ENCODE measurements at regions not wholly inside any gene's neighbourhood (a gene's known extent, or its start where the extent isn't known, plus 50 kb on each side); places are given as distances from the start of the nearest gene placed in this dataset.

DNA sequence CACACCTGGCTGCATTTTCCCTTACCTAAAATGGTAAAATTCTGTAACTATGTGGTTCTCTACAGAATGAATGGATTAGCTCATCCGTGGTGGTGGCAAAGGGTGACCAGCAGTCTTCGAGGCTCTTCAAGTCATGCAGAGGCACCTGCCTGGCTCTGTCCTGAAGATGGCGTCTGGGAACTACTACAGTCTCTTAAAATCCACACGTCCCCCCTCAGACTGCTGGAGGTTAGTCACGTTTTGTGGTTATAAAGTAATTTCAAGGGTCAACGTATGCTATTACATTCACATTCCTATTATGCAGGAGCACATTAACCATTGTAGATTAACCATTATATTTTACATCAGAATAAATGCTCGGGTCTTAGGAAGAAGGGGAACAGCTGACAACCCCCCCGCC lies 616.7 kb downstream of the GALR1 start:
- DNase-seq = no peak

- DNase-seq = no peak
Measured at GRCh38 chr18:77870199-77870598, 620.6 kb downstream of the GALR1 start.

DNA sequence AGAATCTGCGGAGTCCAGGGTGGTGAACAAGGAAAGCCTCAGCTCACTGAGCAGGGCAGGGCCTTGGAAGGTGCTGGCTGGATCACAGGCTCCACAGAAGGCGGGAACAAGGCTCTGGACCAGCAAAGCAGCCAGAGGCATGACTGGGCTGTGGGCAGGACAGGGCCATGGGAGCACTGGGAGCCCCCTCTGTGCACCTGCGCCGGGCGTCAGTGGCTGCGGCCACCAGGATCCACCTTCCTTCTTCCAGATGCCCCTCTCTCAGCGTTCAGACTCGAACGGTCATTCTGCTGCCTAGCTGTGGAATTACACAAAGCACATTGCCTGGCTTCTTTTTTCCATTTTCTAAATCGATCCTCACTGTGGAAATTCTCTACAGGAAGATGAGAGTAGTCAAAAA lies 621.2 kb downstream of the GALR1 start:
- no peak for DNase-seq

- no peak for DNase-seq
Measured at GRCh38 chr18:77872166-77872565, 622.5 kb downstream of the GALR1 start.

DNA sequence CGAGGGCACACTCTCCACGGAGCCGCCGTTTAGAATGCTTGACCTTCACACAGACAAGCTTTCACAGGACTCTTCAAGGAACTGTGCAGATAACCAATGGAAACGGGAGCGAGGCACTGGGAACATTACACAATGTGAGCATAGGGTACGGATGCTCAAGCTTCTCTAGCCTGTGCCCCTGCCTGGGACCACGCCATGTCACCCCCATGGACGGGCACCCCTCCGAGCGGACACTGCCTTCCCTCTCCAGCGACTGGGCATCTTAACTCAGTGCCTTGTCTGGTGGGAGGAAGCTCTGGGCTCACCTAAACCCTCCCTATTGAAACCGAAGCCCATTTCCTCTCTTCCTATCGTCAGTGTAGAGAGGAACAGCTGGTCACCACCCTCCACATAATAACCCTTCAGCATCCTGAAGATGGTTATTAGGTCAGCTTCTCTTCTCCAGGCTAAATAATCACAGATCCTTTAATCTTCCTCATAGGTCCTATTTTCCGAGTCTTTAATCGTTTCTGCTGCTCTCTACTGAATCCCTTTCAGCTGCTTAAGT lies 626.7 kb downstream of the GALR1 start:
- no peak for DNase-seq

DNA sequence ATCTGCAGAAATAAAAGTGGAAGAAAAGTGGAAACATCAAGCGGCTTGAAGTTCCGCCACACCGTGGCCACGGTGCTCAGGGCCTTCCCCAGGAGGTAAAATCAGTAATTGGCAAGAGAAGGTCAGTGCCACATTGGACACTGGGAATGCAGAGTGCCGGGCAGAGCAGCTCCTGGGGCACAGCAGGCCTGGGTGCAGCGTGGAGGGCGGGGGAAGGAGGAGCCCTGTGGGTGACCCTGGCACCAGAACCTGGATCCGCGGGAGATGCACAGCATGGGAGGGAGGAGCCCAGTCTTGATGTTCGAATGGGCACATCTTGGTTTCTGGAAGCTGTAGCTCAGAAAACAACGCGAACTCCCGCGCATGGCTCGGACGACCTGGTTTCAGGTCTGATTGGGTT lies 630.2 kb downstream of the GALR1 start:
- no peak for DNase-seq

- DNase-seq = no peak
Measured at GRCh38 chr18:77884454-77884853, 634.8 kb downstream of the GALR1 start.

DNA sequence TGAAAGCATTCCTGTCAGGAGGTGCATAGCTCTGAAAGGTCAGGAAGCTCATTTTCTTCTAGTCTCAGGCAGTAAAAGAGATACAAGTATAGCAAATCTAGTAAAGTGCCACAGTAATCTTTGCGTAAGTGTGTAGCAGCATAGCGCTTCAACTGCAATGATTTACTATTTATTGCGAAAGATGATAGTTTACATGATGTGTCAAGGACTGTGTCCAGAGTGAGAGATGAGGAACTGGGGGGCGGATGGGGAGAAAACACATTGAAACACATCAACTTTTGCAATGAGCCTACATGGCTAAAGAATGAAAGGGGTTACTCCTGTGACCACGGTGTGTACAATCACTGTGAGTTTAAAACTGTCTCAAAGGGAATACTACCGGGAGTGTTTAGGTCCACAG lies 644.4 kb downstream of the GALR1 start:
- DNase-seq = no peak

GRCh38 chr18:77895250-77895649 lies 645.6 kb downstream of the GALR1 start:
- DNase-seq = no peak

- no peak for DNase-seq
Measured at GRCh38 chr18:77896586-77897252, 647.1 kb downstream of the GALR1 start.

GRCh38 chr18:77897606-77898005 lies 648.0 kb downstream of the GALR1 start:
- no peak for DNase-seq

- DNase-seq = peak; percentile 66
Measured at GRCh38 chr18:77899972-77900754, 650.5 kb downstream of the GALR1 start.

- DNase-seq = no peak
Measured at GRCh38 chr18:77905011-77905410, 655.4 kb downstream of the GALR1 start.

DNA sequence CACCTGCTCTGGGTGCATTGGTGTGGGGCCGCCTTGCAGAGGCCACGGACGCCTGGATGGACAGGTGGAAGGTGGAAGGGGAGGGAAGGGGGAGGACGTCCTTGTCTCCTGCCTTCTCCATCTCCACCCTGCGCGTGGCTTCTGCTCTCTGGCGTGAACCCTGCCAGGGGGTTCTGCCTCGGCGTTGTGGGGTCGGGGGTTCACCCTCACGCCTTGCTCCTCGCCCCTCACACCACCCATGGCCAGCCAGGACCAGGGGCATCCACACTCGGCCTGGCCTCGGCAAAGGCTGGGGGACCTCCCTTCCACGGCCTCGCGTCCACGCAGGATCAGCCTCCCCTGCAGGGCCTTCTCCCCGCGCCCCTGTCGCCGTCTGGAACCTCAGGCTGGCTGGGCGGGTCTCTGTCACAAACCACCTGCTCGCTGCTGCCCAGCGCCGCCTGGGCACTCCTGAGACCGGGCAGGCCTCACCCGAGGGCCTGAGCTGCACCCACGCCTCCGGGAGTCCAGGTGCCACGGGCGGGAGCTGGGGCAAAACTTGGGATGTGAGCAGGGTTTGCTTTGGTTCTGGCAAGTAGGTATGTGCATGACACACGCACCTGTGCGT lies 655.9 kb downstream of the GALR1 start:
- no peak for DNase-seq

GRCh38 chr18:77906103-77906892 lies 656.6 kb downstream of the GALR1 start:
- DNase-seq = no peak

DNA sequence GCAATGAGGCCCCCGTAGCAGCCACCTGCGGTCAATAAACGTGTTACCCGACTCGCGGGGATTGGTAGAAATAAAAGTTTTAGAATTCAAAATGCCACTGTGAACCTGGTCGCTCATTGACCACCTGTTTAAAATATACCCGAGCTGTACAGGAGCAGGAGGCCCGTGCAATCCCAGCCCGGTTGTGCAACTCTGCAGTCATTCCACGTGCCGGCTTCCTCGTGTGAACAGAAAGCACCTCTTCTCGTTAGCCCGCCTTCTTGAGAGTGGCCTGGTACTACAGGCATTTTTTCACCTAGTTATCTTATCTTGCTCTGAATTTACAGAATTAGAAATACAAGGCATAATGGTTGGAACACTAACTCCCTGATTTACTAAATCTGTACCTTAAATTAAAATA lies 660.7 kb downstream of the GALR1 start:
- DNase-seq = no peak

DNA sequence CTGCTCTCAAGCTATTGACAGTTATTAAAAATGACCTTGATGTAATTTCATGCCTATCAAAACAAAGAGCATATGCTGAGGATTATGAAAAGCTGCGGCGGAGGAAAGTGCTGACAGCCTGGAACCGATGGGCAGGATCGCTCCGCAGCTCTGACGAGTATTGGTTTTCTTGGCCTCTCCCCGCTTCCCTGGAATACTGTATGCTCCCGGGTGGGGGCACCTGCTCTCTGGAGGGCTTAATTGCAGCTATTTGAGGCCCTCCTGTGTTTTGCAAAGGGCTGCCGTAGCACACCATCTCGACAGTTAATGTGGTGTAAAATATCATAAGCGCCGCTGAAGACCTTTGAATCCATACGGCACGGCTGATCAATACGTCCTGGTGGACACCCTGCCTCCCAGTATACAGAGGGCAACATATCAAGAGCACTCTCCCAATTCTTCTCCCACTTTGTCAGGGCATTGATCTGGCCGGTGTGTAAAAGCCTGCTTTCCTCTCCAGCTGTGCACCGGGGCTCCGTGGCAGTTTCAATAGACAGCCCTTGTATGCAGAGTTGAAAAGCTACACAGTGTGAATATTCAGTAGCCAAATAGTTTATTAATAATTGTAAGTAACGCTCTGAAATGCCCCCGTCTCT lies 662.4 kb downstream of the GALR1 start:
- DNase-seq = no peak

- no peak for DNase-seq
Measured at GRCh38 chr18:77918730-77919129, 669.1 kb downstream of the GALR1 start.

GRCh38 chr18:77919923-77920322 lies 670.3 kb downstream of the GALR1 start:
- no peak for DNase-seq

GRCh38 chr18:77935342-77935741 lies 685.7 kb downstream of the GALR1 start:
- no peak for DNase-seq

DNA sequence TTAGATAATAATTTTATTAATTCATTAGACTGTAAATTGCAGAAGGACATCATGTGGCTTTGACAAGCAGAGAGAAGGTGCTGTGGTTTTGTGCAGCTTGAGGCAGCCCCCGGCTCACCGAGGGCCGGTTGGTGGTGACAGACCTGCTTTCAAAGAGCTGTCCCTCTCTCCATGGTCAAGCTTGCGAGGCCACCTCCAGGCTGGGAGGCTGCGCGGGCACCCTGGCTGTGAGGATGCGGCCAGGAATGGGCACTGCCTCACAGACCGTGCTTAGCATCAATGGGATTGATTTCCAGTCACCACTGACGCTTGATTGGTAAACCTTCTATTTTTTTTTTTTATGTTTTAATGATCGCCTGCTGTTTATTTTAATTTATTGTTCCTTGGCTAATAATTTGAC lies 690.9 kb downstream of the GALR1 start:
- DNase-seq = no peak

- DNase-seq = no peak
Measured at GRCh38 chr18:77944533-77944932, 694.9 kb downstream of the GALR1 start.

- no peak for DNase-seq
Measured at GRCh38 chr18:77948567-77948966, 698.9 kb downstream of the GALR1 start.

Measured in activated T-cell treated with anti-CD3 and anti-CD28 coated beads, Interleukin-2, amount 50 U/mL, for 1 hour (primary cell).